Bronchial epithelial cell (primary cell): ENCODE measurements at regions not wholly inside any gene's neighbourhood (a gene's known extent, or its start where the extent isn't known, plus 50 kb on each side); places are given as distances from the start of the nearest gene placed in this dataset.

Experiments used
- DNase-seq: peaks from one replicate; pipeline ENCODE4 v3.0.0-alpha.2; 2010; ENCODE audit warnings: low read depth
- FAIRE-seq: peaks from 2 replicates; lab custom pipeline; 2011; peaks lifted over from hg19 to GRCh38; lab: Jason Lieb, UNC
- H3K27me3 ChIP-seq: 2 replicates; pipeline ENCODE4 v1.5.1; 2011; ENCODE audit warnings: low read length; ENCODE audit not compliant: control insufficient read depth, insufficient read depth
- H3K36me3 ChIP-seq: 2 replicates; pipeline ENCODE4 v1.5.1; 2011; ENCODE audit warnings: low read length; ENCODE audit not compliant: control insufficient read depth, insufficient read depth
- H3K4me3 ChIP-seq: 2 replicates; pipeline ENCODE4 v1.5.1; 2011; ENCODE audit warnings: mild to moderate bottlenecking, low read depth, low read length, control low read depth
- TF ChIP-seq, protein P1 (sequence below): IDR thresholded peaks from 2 replicates; pipeline ENCODE4 v1.5.1; 2011; ENCODE audit warnings: mild to moderate bottlenecking, moderate library complexity, low read length, control low read depth, inconsistent platforms; ENCODE audit not compliant: insufficient read depth, severe bottlenecking

DNA sequence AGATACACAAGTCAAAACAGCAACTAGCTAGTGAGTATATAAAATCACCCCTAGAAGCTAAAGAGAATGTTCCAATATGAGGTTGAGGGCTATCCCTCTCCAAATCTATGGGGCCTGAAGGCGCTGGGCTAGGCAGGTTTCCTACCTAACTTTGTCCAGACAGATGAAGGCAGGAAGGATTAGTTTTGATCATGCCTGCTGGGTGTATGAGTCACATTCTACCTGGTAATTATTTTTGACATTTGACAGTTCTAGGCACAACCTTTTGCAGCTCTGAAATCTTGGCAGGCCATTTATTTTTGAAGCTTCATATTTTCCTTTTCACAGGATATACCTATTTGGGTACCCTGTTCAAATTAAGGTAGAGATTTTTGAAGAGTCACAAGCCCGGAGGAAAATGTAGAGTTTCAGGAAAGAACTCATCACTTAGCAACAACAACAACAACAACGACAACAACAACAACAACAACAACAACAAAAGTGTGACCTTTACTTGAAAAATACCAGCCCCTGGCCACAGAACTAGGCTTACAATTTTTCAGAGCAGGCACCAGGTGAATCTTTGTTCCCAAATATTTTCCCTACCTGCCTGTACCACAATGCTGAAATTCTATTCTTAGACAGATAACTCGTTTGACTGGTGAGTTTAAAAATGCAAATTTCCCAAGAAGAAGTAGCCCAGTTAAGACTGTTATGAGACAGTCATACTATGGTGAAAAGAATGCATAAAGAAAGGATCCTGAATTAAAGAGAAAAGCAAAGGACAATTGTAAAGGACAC, 175.5 kb upstream of the TUT7 start:
- TF ChIP-seq, protein P1, sequence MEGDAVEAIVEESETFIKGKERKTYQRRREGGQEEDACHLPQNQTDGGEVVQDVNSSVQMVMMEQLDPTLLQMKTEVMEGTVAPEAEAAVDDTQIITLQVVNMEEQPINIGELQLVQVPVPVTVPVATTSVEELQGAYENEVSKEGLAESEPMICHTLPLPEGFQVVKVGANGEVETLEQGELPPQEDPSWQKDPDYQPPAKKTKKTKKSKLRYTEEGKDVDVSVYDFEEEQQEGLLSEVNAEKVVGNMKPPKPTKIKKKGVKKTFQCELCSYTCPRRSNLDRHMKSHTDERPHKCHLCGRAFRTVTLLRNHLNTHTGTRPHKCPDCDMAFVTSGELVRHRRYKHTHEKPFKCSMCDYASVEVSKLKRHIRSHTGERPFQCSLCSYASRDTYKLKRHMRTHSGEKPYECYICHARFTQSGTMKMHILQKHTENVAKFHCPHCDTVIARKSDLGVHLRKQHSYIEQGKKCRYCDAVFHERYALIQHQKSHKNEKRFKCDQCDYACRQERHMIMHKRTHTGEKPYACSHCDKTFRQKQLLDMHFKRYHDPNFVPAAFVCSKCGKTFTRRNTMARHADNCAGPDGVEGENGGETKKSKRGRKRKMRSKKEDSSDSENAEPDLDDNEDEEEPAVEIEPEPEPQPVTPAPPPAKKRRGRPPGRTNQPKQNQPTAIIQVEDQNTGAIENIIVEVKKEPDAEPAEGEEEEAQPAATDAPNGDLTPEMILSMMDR: no peak
- H3K4me3 ChIP-seq: no peak overlapping the region
- H3K36me3 ChIP-seq: no peaks in the 10 kb centered on the region
- DNase-seq (peak; percentile 76), FAIRE-seq (no peak)
- peaks cover 1% of the 10 kb centered on the region for H3K27me3 ChIP-seq

DNA sequence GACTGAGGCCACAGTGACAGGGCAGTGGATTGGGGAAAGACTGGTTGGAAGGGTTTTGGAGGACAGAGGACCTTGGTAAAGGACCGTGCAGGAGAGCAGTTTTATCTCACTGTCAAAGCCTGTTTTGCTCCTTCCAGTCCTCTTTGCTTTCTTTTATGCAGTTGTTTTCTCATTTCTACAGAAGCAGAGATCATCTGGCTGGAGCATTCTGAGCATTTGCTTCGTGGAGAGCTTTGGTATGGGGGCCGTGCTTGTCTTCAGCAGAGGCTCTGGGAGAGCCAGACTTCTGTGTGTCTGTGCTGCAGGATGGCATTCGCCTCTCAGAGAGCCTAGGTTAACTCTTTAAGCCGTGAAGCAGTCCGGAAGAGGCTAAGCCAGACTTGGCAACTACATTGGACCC, 171.8 kb upstream of the TUT7 start:
- Histone ChIP-seq H3K4me3 (no peak overlapping the region), H3K27me3 (peaks cover 2% of the 10 kb centered on the region), H3K36me3 (no peaks in the 10 kb centered on the region)
- FAIRE-seq (peak; percentile 50), DNase-seq (no peak)
- TF ChIP-seq, protein P1: no peak

DNA sequence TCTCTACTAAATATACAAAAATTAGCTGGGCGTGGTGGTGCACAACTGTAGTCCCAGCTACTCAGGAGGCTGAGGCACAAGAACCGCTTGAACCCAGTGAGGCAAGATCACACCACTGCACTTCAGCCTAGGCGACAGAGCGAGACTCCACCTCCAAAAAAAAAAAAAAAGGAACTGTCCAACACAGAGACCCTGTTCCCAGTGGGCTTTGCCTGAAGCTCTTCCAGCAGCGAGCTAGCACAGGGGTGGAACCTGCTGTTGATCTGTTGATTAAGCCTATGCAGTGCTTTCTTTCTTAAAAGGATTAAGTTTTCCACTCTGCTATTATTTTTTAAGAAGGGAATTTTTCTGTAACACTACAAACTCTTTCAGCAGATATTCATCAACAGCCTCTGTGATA, 171.0 kb upstream of the TUT7 start:
- H3K36me3 ChIP-seq: no peaks in the 10 kb centered on the region
- FAIRE-seq: no peak
- no peak for DNase-seq
- TF ChIP-seq, protein P1: no peak
- peaks cover 2% of the 10 kb centered on the region for H3K27me3 ChIP-seq
- no peak overlapping the region for H3K4me3 ChIP-seq

DNA sequence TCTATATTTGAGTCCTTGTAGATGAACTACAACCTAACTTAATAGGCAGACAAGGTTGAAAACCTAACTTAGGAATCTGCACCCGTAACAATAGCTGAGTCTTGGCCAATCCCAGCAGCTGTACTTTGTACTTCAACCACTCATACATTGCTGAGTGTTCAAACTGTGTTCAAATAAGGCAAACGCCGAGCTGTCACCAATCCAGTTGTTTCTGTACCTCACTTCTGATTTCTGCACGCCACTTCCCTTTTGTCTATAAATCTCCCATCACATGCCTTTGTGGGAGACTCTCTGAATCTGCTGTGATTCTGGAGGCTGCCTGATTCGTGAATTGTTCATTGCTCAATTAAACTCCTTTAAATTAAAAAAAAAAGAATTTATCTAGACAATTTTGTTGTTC, 167.8 kb upstream of the TUT7 start:
- TF ChIP-seq, protein P1: no peak
- DNase-seq (no peak), FAIRE-seq (no peak)
- Histone ChIP-seq H3K4me3 (no peak overlapping the region), H3K36me3 (no peaks in the 10 kb centered on the region), H3K27me3 (peaks cover 2% of the 10 kb centered on the region)

DNA sequence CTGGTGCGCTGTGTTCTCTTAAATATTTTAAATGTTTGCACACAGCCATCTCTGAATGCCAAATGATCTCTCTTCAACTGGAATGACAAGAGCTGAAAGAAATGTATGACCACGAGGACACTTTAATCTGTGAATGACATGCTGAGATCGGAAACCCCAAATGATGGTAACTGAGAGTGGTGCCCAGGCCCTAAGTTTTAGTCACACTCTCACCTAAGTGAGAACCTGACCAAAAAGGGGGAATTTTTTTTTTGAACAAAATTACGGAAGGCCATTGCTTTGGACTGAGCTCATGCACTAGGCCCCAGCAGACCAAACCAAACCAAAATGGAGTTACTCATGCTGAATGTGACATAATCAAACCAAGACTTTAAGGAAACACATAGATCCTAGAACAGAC, 167.1 kb upstream of the TUT7 start:
- no peak for FAIRE-seq
- TF ChIP-seq, protein P1: no peak
- no peak for DNase-seq
- Histone ChIP-seq H3K27me3 (peaks cover 2% of the 10 kb centered on the region), H3K36me3 (no peaks in the 10 kb centered on the region), H3K4me3 (no peak overlapping the region)
